ENCODE measurements at regions not wholly inside any gene's neighbourhood (a gene's known extent, or its start where the extent isn't known, plus 50 kb on each side); places are given as distances from the start of the nearest gene placed in this dataset.

- no peak for TF ChIP-seq CTCF (IDR thresholded peaks at IDR 0.05; ENCODE audit: insufficient read depth, low read length)
- H3K4me3 ChIP-seq (ENCODE audit: low read depth, low read length), result no peak overlapping the region
- DNase-seq (ENCODE audit: low read depth), result no peak
Measured at GRCh38 chr2:224283466-224283965, 118.4 kb downstream of the FAM124B start.

GRCh38 chr2:224281374-224281773 is 120.5 kb downstream of the FAM124B start:
- DNase-seq (ENCODE audit: low read depth), result no peak
- no peak overlapping the region for H3K4me3 ChIP-seq (ENCODE audit: low read depth, low read length)
- TF ChIP-seq CTCF (IDR thresholded peaks at IDR 0.05; ENCODE audit: insufficient read depth, low read length), result no peak

GRCh38 chr2:224278531-224278930 is 123.4 kb downstream of the FAM124B start:
- peak; percentile 44 for DNase-seq (ENCODE audit: low read depth)
- no peak overlapping the region for H3K4me3 ChIP-seq (ENCODE audit: low read depth, low read length)

GRCh38 chr2:224276251-224276650 is 125.7 kb downstream of the FAM124B start:
- H3K4me3 ChIP-seq (ENCODE audit: low read depth, low read length), result no peak overlapping the region
- TF ChIP-seq CTCF (IDR thresholded peaks at IDR 0.05; ENCODE audit: insufficient read depth, low read length), result no peak
- no peak for DNase-seq (ENCODE audit: low read depth)

More at GRCh38 chr2:224278531-224278930, 123.4 kb downstream of the FAM124B start:
- peak; percentile 13 for TF ChIP-seq CTCF (IDR thresholded peaks at IDR 0.05; ENCODE audit: insufficient read depth, low read length)

- DNase-seq (ENCODE audit: low read depth), result no peak
- no peak for TF ChIP-seq CTCF (IDR thresholded peaks at IDR 0.05; ENCODE audit: insufficient read depth, low read length)
- H3K4me3 ChIP-seq (ENCODE audit: low read depth, low read length), result no peak overlapping the region
Measured at GRCh38 chr2:224272237-224272910, 129.5 kb downstream of the FAM124B start.

GRCh38 chr2:224271617-224272236 is 130.2 kb downstream of the FAM124B start:
- no peak for TF ChIP-seq CTCF (IDR thresholded peaks at IDR 0.05; ENCODE audit: insufficient read depth, low read length)
- no peak for DNase-seq (ENCODE audit: low read depth)

More at GRCh38 chr2:224271617-224272236, 130.2 kb downstream of the FAM124B start:
- no peak overlapping the region for H3K4me3 ChIP-seq (ENCODE audit: low read depth, low read length)
